ENCODE measurements at regions not wholly inside any gene's neighbourhood (a gene's known extent, or its start where the extent isn't known, plus 50 kb on each side); places are given as distances from the start of the nearest gene placed in this dataset.

- DNase-seq (ENCODE audit: low read depth), result no peak
These were observed 144.5 kb downstream of the GC start for GRCh38 chr4:71639380-71639779.

GRCh38 chr4:71635139-71635748, 148.6 kb downstream of the GC start:
- DNase-seq (ENCODE audit: low read depth), result peak; percentile 0
- no peak for TF ChIP-seq CTCF (IDR thresholded peaks at IDR 0.05; ENCODE audit: low read length, missing control alignments)
- H3K4me3 ChIP-seq (replicated peaks; ENCODE audit: low read depth, low read length), result no peak overlapping the region

More at GRCh38 chr4:71639380-71639779, 144.5 kb downstream of the GC start:
- no peak for TF ChIP-seq CTCF (IDR thresholded peaks at IDR 0.05; ENCODE audit: low read length, missing control alignments)
- no peak overlapping the region for H3K4me3 ChIP-seq (replicated peaks; ENCODE audit: low read depth, low read length)

- no peak for TF ChIP-seq CTCF (IDR thresholded peaks at IDR 0.05; ENCODE audit: low read length, missing control alignments)
- DNase-seq (ENCODE audit: low read depth), result no peak
- no peak overlapping the region for H3K4me3 ChIP-seq (replicated peaks; ENCODE audit: low read depth, low read length)
These were observed 149.5 kb downstream of the GC start for GRCh38 chr4:71634364-71634763.

GRCh38 chr4:71630803-71631202, 153.1 kb downstream of the GC start:
- no peak for DNase-seq (ENCODE audit: low read depth)
- TF ChIP-seq CTCF (IDR thresholded peaks at IDR 0.05; ENCODE audit: low read length, missing control alignments), result no peak
- no peak overlapping the region for H3K4me3 ChIP-seq (replicated peaks; ENCODE audit: low read depth, low read length)

GRCh38 chr4:71625005-71625404, 158.9 kb downstream of the GC start:
- no peak overlapping the region for H3K4me3 ChIP-seq (replicated peaks; ENCODE audit: low read depth, low read length)
- TF ChIP-seq CTCF (IDR thresholded peaks at IDR 0.05; ENCODE audit: low read length, missing control alignments), result no peak

More at GRCh38 chr4:71625005-71625404, 158.9 kb downstream of the GC start:
- no peak for DNase-seq (ENCODE audit: low read depth)
